H9 (cell line): ENCODE measurements at regions not wholly inside any gene's neighbourhood (a gene's known extent, or its start where the extent isn't known, plus 50 kb on each side); places are given as distances from the start of the nearest gene placed in this dataset.

Source experiments
- DNase-seq: peaks from one replicate; pipeline ENCODE4 v3.0.0-alpha.2; 2017
- H2AFZ ChIP-seq: one replicate; pipeline ENCODE4 v1.6.1; 2013; ENCODE audit warnings: mild to moderate bottlenecking, low read length, control low read depth, moderate library complexity
- H2AK5ac ChIP-seq: 2 replicates; pipeline ENCODE4 v1.6.1; 2013; ENCODE audit warnings: low read length, control low read depth, mixed read lengths; ENCODE audit not compliant: insufficient read length
- H2BK120ac ChIP-seq: one replicate; pipeline ENCODE4 v1.6.1; 2013; ENCODE audit warnings: low read depth, mild to moderate bottlenecking, low read length, control low read depth, inconsistent platforms; ENCODE audit not compliant: poor library complexity, severe bottlenecking
- H2BK12ac ChIP-seq: 2 replicates; pipeline ENCODE4 v1.6.1; 2013; ENCODE audit warnings: low read length, control low read depth, mixed read lengths, low read depth; ENCODE audit not compliant: insufficient read length
- H2BK15ac ChIP-seq: 2 replicates; pipeline ENCODE4 v1.6.1; 2013; ENCODE audit warnings: low read depth, low read length, control low read depth
- H2BK20ac ChIP-seq: one replicate; pipeline ENCODE4 v1.6.1; 2013; ENCODE audit warnings: low read depth, mild to moderate bottlenecking, low read length, control low read depth, inconsistent platforms; ENCODE audit not compliant: poor library complexity, severe bottlenecking
- H2BK5ac ChIP-seq: 2 replicates; pipeline ENCODE4 v1.6.1; 2013; ENCODE audit warnings: low read length, control low read depth, mixed read lengths; ENCODE audit not compliant: insufficient read length
- H3K14ac ChIP-seq: 2 replicates; pipeline ENCODE4 v1.6.1; 2013; ENCODE audit warnings: low read length, control low read depth; ENCODE audit not compliant: insufficient read depth
- H3K18ac ChIP-seq: 2 replicates; pipeline ENCODE4 v1.6.1; 2013; ENCODE audit warnings: low read depth, mild to moderate bottlenecking, mixed read lengths, low read length, control low read depth; ENCODE audit not compliant: insufficient read length
- H3K23ac ChIP-seq: 2 replicates; pipeline ENCODE4 v1.6.1; 2013; ENCODE audit warnings: low read length, control low read depth, mixed read lengths, low read depth; ENCODE audit not compliant: insufficient read length
- H3K23me2 ChIP-seq: 2 replicates; pipeline ENCODE4 v1.6.1; 2013; ENCODE audit warnings: low read depth, mild to moderate bottlenecking, mixed read lengths, low read length, control low read depth; ENCODE audit not compliant: insufficient read length, poor library complexity, severe bottlenecking
- H3K27ac ChIP-seq: 2 replicates; pipeline ENCODE4 v1.5.1; 2013; ENCODE audit warnings: low read length, control low read depth, mixed read lengths, low read depth; ENCODE audit not compliant: insufficient read length
- H3K27me3 ChIP-seq: 2 replicates; pipeline ENCODE4 v1.6.1; 2013; ENCODE audit warnings: low read length, control low read depth, inconsistent platforms; ENCODE audit not compliant: insufficient read depth
- H3K4ac ChIP-seq: 2 replicates; pipeline ENCODE4 v1.6.1; 2013; ENCODE audit warnings: low read depth, mild to moderate bottlenecking, control low read depth, inconsistent platforms, low read length, moderate library complexity
- H3K4me1 ChIP-seq: 2 replicates; pipeline ENCODE4 v1.6.1; 2013; ENCODE audit warnings: low read length, control low read depth, inconsistent platforms; ENCODE audit not compliant: insufficient read depth
- H3K4me2 ChIP-seq: 2 replicates; pipeline ENCODE4 v1.6.1; 2013; ENCODE audit warnings: low read length, control low read depth, mixed read lengths; ENCODE audit not compliant: insufficient read length, insufficient read depth
- H3K56ac ChIP-seq: 2 replicates; pipeline ENCODE4 v1.6.1; 2013; ENCODE audit warnings: low read depth, mild to moderate bottlenecking, mixed read lengths, low read length, control low read depth; ENCODE audit not compliant: insufficient read length
- H3K79me1 ChIP-seq: 2 replicates; pipeline ENCODE4 v1.6.1; 2013; ENCODE audit warnings: low read depth, mild to moderate bottlenecking, moderate library complexity, low read length, control low read depth, inconsistent platforms; ENCODE audit not compliant: insufficient read depth, poor library complexity, severe bottlenecking
- H3K79me2 ChIP-seq: 2 replicates; pipeline ENCODE4 v1.6.1; 2013; ENCODE audit warnings: low read length, control low read depth, inconsistent platforms; ENCODE audit not compliant: insufficient read depth
- H3K9ac ChIP-seq: 2 replicates; pipeline ENCODE4 v1.6.1; 2013; ENCODE audit warnings: low read length, control low read depth, mixed read lengths; ENCODE audit not compliant: insufficient read length; ENCODE audit errors: extremely low read depth
- H3K9me3 ChIP-seq: one replicate; pipeline ENCODE4 v1.6.1; 2013; ENCODE audit warnings: low read depth, low read length, inconsistent platforms; ENCODE audit not compliant: control insufficient read depth
- H3T11ph ChIP-seq: one replicate; pipeline ENCODE4 v1.6.1; 2013; ENCODE audit warnings: mild to moderate bottlenecking, low read length, control low read depth, inconsistent platforms
- H4K20me1 ChIP-seq: one replicate; pipeline ENCODE4 v1.6.1; 2013; ENCODE audit not compliant: control insufficient read depth, insufficient read length, insufficient read depth
- H4K5ac ChIP-seq: 2 replicates; pipeline ENCODE4 v1.6.1; 2013; ENCODE audit warnings: low read depth, mild to moderate bottlenecking, mixed read lengths, low read length, control low read depth; ENCODE audit not compliant: insufficient read length
- H4K8ac ChIP-seq: replicated peaks from 2 replicates; pipeline ENCODE4 v1.6.1; 2013; ENCODE audit warnings: low read length, control low read depth, mixed read lengths, low read depth; ENCODE audit not compliant: insufficient read length
- H4K91ac ChIP-seq: 2 replicates; pipeline ENCODE4 v1.6.1; 2013; ENCODE audit warnings: low read depth, mild to moderate bottlenecking, moderate library complexity, mixed read lengths, low read length, control low read depth; ENCODE audit not compliant: insufficient read length
- H3K27ac Mint-ChIP-seq, 3 experiments: 2 replicates in 2 of 3; 3 replicates in 1 of 3; pipeline ENCODE4 v1.8.0; 2020 to 2021; ENCODE audit warnings: mixed read lengths in 3 of 3, mild to moderate bottlenecking in 1 of 3, moderate library complexity in 1 of 3
- H3K27me3 Mint-ChIP-seq: 2 replicates; pipeline ENCODE4 v1.8.0; 2021; ENCODE audit warnings: low read depth, mild to moderate bottlenecking, moderate library complexity, mixed read lengths
- H3K36me3 Mint-ChIP-seq, 3 experiments: 2 replicates in 2 of 3; 3 replicates in 1 of 3; pipeline ENCODE4 v1.8.0; 2020 to 2021; ENCODE audit warnings: low read depth in 3 of 3, mixed read lengths in 3 of 3; ENCODE audit not compliant: insufficient read depth in 1 of 3
- H3K4me1 Mint-ChIP-seq, 2 experiments: 2 replicates each; pipeline ENCODE4 v1.8.0; 2020; ENCODE audit warnings: mixed read lengths in 2 of 2
- H3K4me3 Mint-ChIP-seq, 2 experiments: 2 replicates in 1 of 2; 3 replicates in 1 of 2; pipeline ENCODE4 v1.8.0; 2020 to 2021; ENCODE audit warnings: mild to moderate bottlenecking in 2 of 2, mixed read lengths in 2 of 2, moderate library complexity in 1 of 2
- H3K9me3 Mint-ChIP-seq, 2 experiments: 2 replicates in 1 of 2; 3 replicates in 1 of 2; pipeline ENCODE4 v1.8.0; 2020; ENCODE audit warnings: mild to moderate bottlenecking in 2 of 2, mixed read lengths in 2 of 2, moderate library complexity in 1 of 2
- CTCF ChIP-seq: fragments of 200-600 bp; sonication (generic); conservative IDR thresholded peaks from 3 replicates; pipeline ENCODE4 v1.8.0; 2021; ENCODE audit warnings: antibody characterized with exemption, mild to moderate bottlenecking

GRCh38 chrX:96081891-96082290 is 602.8 kb upstream of the DIAPH2 start:
- no peak overlapping the region for H2AFZ ChIP-seq
- no peak overlapping the region for H2BK15ac ChIP-seq
- H2BK20ac ChIP-seq, result no peak overlapping the region
- H3K4me1 Mint-ChIP-seq, result no peaks in the 10 kb centered on the region
- no peak overlapping the region for H3K14ac ChIP-seq
- no peak overlapping the region for H4K5ac ChIP-seq
- no peaks in the 10 kb centered on the region for H3K27me3 ChIP-seq
- H3K4me2 ChIP-seq, result no peak overlapping the region
- no peak overlapping the region for H2BK12ac ChIP-seq
- no peak overlapping the region for H2BK5ac ChIP-seq
- H3K36me3 Mint-ChIP-seq, result no peaks in the 10 kb centered on the region; a peak in 2 of 7 replicates
- H3K79me2 ChIP-seq, result no peaks in the 10 kb centered on the region
- no peak overlapping the region for H3K27ac ChIP-seq
- H3K4ac ChIP-seq, result no peak overlapping the region
- H3K56ac ChIP-seq, result no peak overlapping the region
- no peak overlapping the region for H4K91ac ChIP-seq
- no peak overlapping the region for H3K23ac ChIP-seq
- H3K9ac ChIP-seq, result no peak overlapping the region
- no peak overlapping the region for H2AK5ac ChIP-seq
- H4K20me1 ChIP-seq, result no peaks in the 10 kb centered on the region
- H3K27ac Mint-ChIP-seq, result no peak overlapping the region
- H3K9me3 Mint-ChIP-seq, result peaks cover 0 to 7% of the 10 kb centered on the region in 2 experiments; a peak in 4 of 5 replicates
- no peak for TF ChIP-seq CTCF
- no peak overlapping the region for H2BK120ac ChIP-seq
- no peak for DNase-seq
- H3K79me1 ChIP-seq, result no peaks in the 10 kb centered on the region
- H3K4me3 Mint-ChIP-seq, result no peak overlapping the region
- no peaks in the 10 kb centered on the region for H3K9me3 ChIP-seq
- H3T11ph ChIP-seq, result no peak overlapping the region
- H3K23me2 ChIP-seq, result no peaks in the 10 kb centered on the region
- H3K27me3 Mint-ChIP-seq, result no peaks in the 10 kb centered on the region
- H3K18ac ChIP-seq, result no peak overlapping the region
- H4K8ac ChIP-seq, result no peak overlapping the region
- H3K4me1 ChIP-seq, result no peaks in the 10 kb centered on the region
